ENCODE measurements at regions not wholly inside any gene's neighbourhood (a gene's known extent, or its start where the extent isn't known, plus 50 kb on each side); places are given as distances from the start of the nearest gene placed in this dataset.

DNA sequence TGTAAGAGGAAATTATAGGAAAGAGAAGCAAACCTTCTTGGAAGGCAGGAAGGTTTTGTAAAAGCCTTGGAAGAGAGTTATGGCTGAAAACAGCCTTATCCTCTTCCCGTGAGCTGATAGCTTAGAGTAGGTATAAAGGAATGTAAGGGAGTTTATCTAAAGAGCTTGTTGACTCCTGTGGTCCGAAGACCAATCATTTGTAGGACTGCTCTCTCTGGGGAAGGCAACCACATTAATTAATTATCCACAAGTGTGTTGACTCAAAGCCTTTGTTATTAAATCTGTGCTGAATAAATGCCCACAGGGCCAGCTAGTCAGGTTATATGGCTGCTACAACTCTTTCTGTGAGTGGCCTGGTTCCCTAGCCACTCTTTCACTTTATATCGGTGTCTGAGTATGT is 452.1 kb upstream of the RASGRP1 start:
- TF ChIP-seq, protein P1, sequence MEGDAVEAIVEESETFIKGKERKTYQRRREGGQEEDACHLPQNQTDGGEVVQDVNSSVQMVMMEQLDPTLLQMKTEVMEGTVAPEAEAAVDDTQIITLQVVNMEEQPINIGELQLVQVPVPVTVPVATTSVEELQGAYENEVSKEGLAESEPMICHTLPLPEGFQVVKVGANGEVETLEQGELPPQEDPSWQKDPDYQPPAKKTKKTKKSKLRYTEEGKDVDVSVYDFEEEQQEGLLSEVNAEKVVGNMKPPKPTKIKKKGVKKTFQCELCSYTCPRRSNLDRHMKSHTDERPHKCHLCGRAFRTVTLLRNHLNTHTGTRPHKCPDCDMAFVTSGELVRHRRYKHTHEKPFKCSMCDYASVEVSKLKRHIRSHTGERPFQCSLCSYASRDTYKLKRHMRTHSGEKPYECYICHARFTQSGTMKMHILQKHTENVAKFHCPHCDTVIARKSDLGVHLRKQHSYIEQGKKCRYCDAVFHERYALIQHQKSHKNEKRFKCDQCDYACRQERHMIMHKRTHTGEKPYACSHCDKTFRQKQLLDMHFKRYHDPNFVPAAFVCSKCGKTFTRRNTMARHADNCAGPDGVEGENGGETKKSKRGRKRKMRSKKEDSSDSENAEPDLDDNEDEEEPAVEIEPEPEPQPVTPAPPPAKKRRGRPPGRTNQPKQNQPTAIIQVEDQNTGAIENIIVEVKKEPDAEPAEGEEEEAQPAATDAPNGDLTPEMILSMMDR (IDR thresholded peaks at IDR 0.05; ENCODE audit: low read depth, low read length) = no peak
- no peak for TF ChIP-seq EZH2phosphoT487 (IDR thresholded peaks at IDR 0.05; ENCODE audit: low read depth)

Measured in OCI-LY3 (cell line).